Mononuclear cell (primary cell): ENCODE measurements at regions not wholly inside any gene's neighbourhood (a gene's known extent, or its start where the extent isn't known, plus 50 kb on each side); places are given as distances from the start of the nearest gene placed in this dataset.

ENCODE experiments used
- H3K27me3 ChIP-seq: 2 replicates; pipeline ENCODE4 v1.6.0; 2011; ENCODE audit warnings: low read length, control low read depth; ENCODE audit not compliant: insufficient read depth
- H3K4me1 ChIP-seq: 2 replicates; pipeline ENCODE4 v1.5.1; 2011; ENCODE audit warnings: mild to moderate bottlenecking, low read length, control low read depth; ENCODE audit not compliant: insufficient read depth
- H3K4me3 ChIP-seq: 2 replicates; pipeline ENCODE4 v1.5.1; 2011; ENCODE audit warnings: mild to moderate bottlenecking, low read length, moderate library complexity
- H3K9me3 ChIP-seq: 2 replicates; pipeline ENCODE4 v1.5.1; 2011; ENCODE audit warnings: low read depth, mild to moderate bottlenecking, control low read depth, low read length

- Histone ChIP-seq H3K27me3 (no peaks in the 10 kb centered on the region), H3K9me3 (no peaks in the 10 kb centered on the region), H3K4me3 (no peak overlapping the region), H3K4me1 (peaks cover 8% of the 10 kb centered on the region)
Measured at GRCh38 chr2:2681711-2682251, 350.7 kb upstream of the MYT1L start.

DNA sequence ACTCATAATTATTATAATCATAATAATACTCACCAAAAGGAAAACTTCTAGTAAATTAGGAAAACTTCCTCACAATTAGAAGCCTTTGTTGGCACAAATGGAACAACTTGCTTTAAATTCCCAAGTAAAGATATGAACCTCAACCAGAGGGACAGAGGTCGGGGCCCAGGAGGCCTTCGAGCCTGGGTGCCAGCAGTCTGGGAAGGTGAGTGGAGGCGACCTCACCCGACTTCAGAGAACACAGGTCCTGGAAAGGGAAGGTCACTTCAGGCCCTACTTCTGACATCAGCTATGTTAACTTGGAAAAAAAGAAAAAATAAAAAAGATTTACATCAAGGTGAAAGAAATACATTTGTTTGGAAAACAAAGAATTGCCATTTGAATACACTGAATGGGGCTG lies 350.0 kb upstream of the MYT1L start:
- H3K9me3 ChIP-seq: no peaks in the 10 kb centered on the region
- no peak overlapping the region for H3K4me3 ChIP-seq
- H3K4me1 ChIP-seq: peaks cover 3% of the 10 kb centered on the region
- no peaks in the 10 kb centered on the region for H3K27me3 ChIP-seq

GRCh38 chr2:2674831-2675230 lies 343.8 kb upstream of the MYT1L start:
- H3K27me3 ChIP-seq: no peaks in the 10 kb centered on the region
- no peaks in the 10 kb centered on the region for H3K4me1 ChIP-seq
- no peaks in the 10 kb centered on the region for H3K9me3 ChIP-seq
- H3K4me3 ChIP-seq: no peak overlapping the region

DNA sequence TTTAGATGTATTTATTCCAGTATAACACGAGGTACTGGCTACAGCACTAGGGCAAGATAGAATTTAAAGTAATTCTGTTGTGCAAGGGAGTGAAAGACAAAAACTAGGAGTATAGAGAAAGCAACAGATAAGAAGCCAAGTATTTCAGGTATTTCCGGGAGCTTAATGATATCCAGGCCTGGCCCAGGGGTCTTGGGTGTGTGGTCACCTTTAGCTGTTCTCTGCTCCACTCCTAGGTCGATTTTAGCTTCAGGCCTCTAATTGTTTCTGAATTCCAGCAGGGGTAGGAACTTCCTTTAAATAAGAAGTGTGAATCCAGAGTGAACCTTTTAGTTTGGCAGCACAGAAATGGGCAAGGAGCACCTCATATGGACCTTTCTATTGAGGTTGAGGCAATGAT lies 342.3 kb upstream of the MYT1L start:
- no peak overlapping the region for H3K4me3 ChIP-seq
- H3K9me3 ChIP-seq: no peaks in the 10 kb centered on the region
- H3K4me1 ChIP-seq: no peaks in the 10 kb centered on the region
- H3K27me3 ChIP-seq: no peaks in the 10 kb centered on the region

DNA sequence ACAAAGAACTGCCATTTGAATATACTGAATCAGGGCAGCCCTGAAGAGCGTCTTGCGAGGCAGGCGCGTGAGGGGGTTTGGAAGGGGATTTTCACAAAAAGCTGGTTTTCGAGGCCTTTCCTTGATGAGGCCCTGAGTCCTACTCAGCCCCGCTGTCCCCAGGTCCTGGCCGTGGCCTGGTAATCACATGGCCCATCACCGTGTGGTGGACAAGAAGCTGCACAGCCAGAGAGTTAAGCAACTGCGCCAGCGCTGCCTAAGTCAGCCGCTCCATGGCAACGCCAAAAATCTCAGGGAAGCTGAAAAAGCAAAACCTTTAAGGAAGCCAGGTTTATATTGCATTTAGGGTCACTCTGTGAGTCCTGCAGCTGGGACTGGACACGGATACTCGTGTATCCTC lies 341.2 kb upstream of the MYT1L start:
- Histone ChIP-seq H3K4me3 (no peak overlapping the region), H3K27me3 (no peaks in the 10 kb centered on the region), H3K9me3 (no peaks in the 10 kb centered on the region), H3K4me1 (no peaks in the 10 kb centered on the region)

- Histone ChIP-seq H3K9me3 (no peaks in the 10 kb centered on the region), H3K27me3 (no peaks in the 10 kb centered on the region), H3K4me1 (no peaks in the 10 kb centered on the region), H3K4me3 (no peak overlapping the region)
Measured at GRCh38 chr2:2671826-2672225, 340.8 kb upstream of the MYT1L start.

DNA sequence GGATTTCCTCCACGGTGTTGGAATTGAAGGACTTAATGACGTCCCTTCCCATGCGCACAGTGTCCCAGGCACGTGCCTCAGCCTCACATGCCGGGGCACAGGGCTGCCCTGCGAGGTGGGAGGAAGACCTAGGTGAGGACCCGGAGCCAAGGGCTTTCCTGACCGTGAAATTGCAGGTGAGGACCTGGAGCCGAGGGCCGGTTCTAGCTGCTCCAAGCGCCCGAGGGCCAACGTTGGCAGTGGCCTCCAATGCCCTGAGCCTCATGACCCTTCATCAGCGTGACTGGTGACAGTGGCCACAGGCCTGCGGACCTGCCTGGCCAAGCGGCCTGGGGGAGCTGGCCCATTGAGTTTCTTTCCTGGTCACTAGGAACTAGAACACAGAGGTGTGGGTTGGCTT lies 338.2 kb upstream of the MYT1L start:
- no peaks in the 10 kb centered on the region for H3K9me3 ChIP-seq
- H3K4me1 ChIP-seq: no peaks in the 10 kb centered on the region
- no peaks in the 10 kb centered on the region for H3K27me3 ChIP-seq
- H3K4me3 ChIP-seq: no peak overlapping the region

GRCh38 chr2:2668681-2669265 lies 337.7 kb upstream of the MYT1L start:
- Histone ChIP-seq H3K4me1 (no peaks in the 10 kb centered on the region), H3K27me3 (no peaks in the 10 kb centered on the region), H3K4me3 (no peak overlapping the region), H3K9me3 (no peaks in the 10 kb centered on the region)

GRCh38 chr2:2667690-2668089 lies 336.6 kb upstream of the MYT1L start:
- Histone ChIP-seq H3K9me3 (no peaks in the 10 kb centered on the region), H3K4me1 (no peaks in the 10 kb centered on the region), H3K4me3 (no peak overlapping the region), H3K27me3 (no peaks in the 10 kb centered on the region)

DNA sequence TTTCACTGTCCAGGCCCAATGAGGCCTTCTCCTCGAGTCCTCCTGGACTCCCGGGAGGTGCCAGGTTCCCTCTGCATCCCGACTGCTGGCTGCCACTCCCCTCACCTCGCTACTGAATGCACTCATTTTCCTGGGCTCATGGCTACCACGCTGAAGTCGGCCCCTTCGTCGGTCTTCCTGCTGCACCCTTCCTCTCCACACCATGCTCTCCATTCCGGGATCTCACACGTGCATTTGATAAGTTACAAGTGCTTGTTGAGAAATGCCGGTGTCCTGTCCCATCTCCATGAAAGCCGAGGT lies 334.7 kb upstream of the MYT1L start:
- Histone ChIP-seq H3K9me3 (no peaks in the 10 kb centered on the region), H3K4me1 (no peaks in the 10 kb centered on the region), H3K27me3 (no peaks in the 10 kb centered on the region), H3K4me3 (no peak overlapping the region)

- Histone ChIP-seq H3K4me1 (no peaks in the 10 kb centered on the region), H3K9me3 (no peaks in the 10 kb centered on the region), H3K4me3 (no peak overlapping the region), H3K27me3 (no peaks in the 10 kb centered on the region)
Measured at GRCh38 chr2:2664989-2665833, 334.1 kb upstream of the MYT1L start.

GRCh38 chr2:2663401-2664036 lies 332.4 kb upstream of the MYT1L start:
- Histone ChIP-seq H3K4me3 (no peak overlapping the region), H3K9me3 (no peaks in the 10 kb centered on the region), H3K4me1 (no peaks in the 10 kb centered on the region), H3K27me3 (no peaks in the 10 kb centered on the region)

DNA sequence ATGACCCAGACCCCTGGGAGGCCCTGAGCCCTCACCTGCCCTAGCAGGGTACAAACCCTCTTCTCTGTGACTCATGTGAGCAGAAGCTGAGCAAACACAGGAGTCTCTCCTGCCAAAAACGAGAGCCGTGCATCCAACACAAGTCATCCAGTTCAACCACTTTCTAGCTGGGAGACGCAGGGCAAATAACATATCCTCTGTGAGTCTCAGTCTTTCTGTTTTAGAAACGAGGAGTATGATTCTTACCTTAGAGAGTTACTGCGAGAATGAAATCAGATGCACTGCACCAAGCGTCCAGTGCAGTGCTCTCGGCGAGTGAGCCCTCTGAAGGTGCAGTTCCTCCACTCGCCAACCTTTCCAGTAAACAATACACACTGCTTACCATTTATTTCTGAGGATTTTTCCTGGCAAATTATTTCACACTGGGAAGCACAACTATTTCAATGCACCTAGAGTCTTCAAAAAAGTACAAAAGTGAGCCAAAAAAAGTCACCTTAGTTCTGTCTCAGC lies 331.8 kb upstream of the MYT1L start:
- Histone ChIP-seq H3K4me3 (no peak overlapping the region), H3K4me1 (no peaks in the 10 kb centered on the region), H3K9me3 (no peaks in the 10 kb centered on the region), H3K27me3 (no peaks in the 10 kb centered on the region)

GRCh38 chr2:2662037-2662846 lies 331.2 kb upstream of the MYT1L start:
- no peaks in the 10 kb centered on the region for H3K27me3 ChIP-seq
- no peaks in the 10 kb centered on the region for H3K4me1 ChIP-seq
- no peak overlapping the region for H3K4me3 ChIP-seq
- no peaks in the 10 kb centered on the region for H3K9me3 ChIP-seq
